WTC11 (cell line): ENCODE measurements at regions not wholly inside any gene's neighbourhood (a gene's known extent, or its start where the extent isn't known, plus 50 kb on each side); places are given as distances from the start of the nearest gene placed in this dataset.

ENCODE experiments used
- ATAC-seq: fragments of 200-7000 bp; cut with Tn5 transposase; 2 replicates; pipeline ENCODE4 v1.10.0; 2021; ENCODE audit warnings: mild to moderate bottlenecking, moderate library complexity
- CTCF ChIA-PET: fragments of 300-600 bp; sonication (Branson Sonifier 250); formaldehyde crosslinking; loops from one replicate; lab custom pipeline; 2021; ENCODE audit warnings: antibody characterized with exemption; lab: Charles Lee
- POLR2A ChIA-PET: fragments of 350-600 bp; sonication (Branson Sonifier 250); formaldehyde crosslinking; loops from one replicate; lab custom pipeline; 2021; ENCODE audit warnings: antibody characterized with exemption; lab: Charles Lee
- DNase-seq: peaks from one replicate; pipeline ENCODE4 v3.0.0; 2021; ENCODE audit warnings: low spot score
- H3K27ac Mint-ChIP-seq: 2 replicates; pipeline ENCODE4 v1.8.0; 2021; ENCODE audit warnings: mixed read lengths
- H3K27me3 Mint-ChIP-seq: 2 replicates; pipeline ENCODE4 v1.8.0; 2021; ENCODE audit warnings: low read depth, mild to moderate bottlenecking, moderate library complexity, mixed read lengths
- H3K36me3 Mint-ChIP-seq: 2 replicates; pipeline ENCODE4 v1.8.0; 2021; ENCODE audit warnings: mixed read lengths
- H3K4me1 Mint-ChIP-seq: 2 replicates; pipeline ENCODE4 v1.8.0; 2022; ENCODE audit warnings: mixed read lengths
- H3K4me3 Mint-ChIP-seq: 2 replicates; pipeline ENCODE4 v1.8.0; 2021; ENCODE audit warnings: mild to moderate bottlenecking, moderate library complexity, mixed read lengths
- H3K9me3 Mint-ChIP-seq: 2 replicates; pipeline ENCODE4 v1.8.0; 2021; ENCODE audit warnings: mixed read lengths
- AFF4 ChIP-seq: sonication (generic); formaldehyde crosslinking; IDR thresholded peaks from 2 replicates; pipeline ENCODE4 v1.8.1; 2023; ENCODE audit warnings: mild to moderate bottlenecking, missing genetic modification reagents, borderline replicate concordance
- CBFB ChIP-seq: sonication (generic); formaldehyde crosslinking; IDR thresholded peaks from 2 replicates; pipeline ENCODE4 v1.8.1; 2022; ENCODE audit warnings: mild to moderate bottlenecking, low read depth, missing genetic modification reagents
- E2F4 ChIP-seq: sonication (generic); formaldehyde crosslinking; IDR thresholded peaks from 2 replicates; pipeline ENCODE4 v1.8.1; 2022; ENCODE audit warnings: low read depth, mild to moderate bottlenecking, moderate library complexity, missing genetic modification reagents, borderline replicate concordance
- FOXJ3 ChIP-seq: sonication (generic); formaldehyde crosslinking; IDR thresholded peaks from 2 replicates; pipeline ENCODE4 v1.9.0; 2021; ENCODE audit warnings: missing genetic modification reagents, mild to moderate bottlenecking, borderline replicate concordance
- HMGA2 ChIP-seq: fragments of 250-450 bp; sonication (Bioruptor Pico); IDR thresholded peaks from 2 replicates; pipeline ENCODE4 v1.4.0; 2021; ENCODE audit warnings: mild to moderate bottlenecking, moderate library complexity
- HMGXB4 ChIP-seq: sonication (generic); formaldehyde crosslinking; IDR thresholded peaks from 2 replicates; pipeline ENCODE4 v1.8.1; 2023; ENCODE audit warnings: mild to moderate bottlenecking, moderate library complexity, missing genetic modification reagents
- JUN ChIP-seq: sonication (generic); formaldehyde crosslinking; IDR thresholded peaks from 2 replicates; pipeline ENCODE4 v1.8.0; 2023; ENCODE audit warnings: mild to moderate bottlenecking, missing genetic modification reagents
- PRRX2 ChIP-seq: fragments of 250-450 bp; sonication (Bioruptor Pico); IDR thresholded peaks from 2 replicates; pipeline ENCODE4 v1.8.0; 2021; ENCODE audit warnings: mild to moderate bottlenecking
- SMAD3 ChIP-seq: sonication (generic); formaldehyde crosslinking; IDR thresholded peaks from 2 replicates; pipeline ENCODE4 v1.8.0; 2022; ENCODE audit warnings: missing genetic modification reagents, mild to moderate bottlenecking, borderline replicate concordance
- SOX15 ChIP-seq: fragments of 250-450 bp; sonication (Bioruptor Pico); IDR thresholded peaks from 2 replicates; pipeline ENCODE4 v1.9.0; 2021; ENCODE audit warnings: mild to moderate bottlenecking
- TP53 ChIP-seq: sonication (generic); formaldehyde crosslinking; IDR thresholded peaks from 2 replicates; pipeline ENCODE4 v1.8.1; 2023; ENCODE audit warnings: mild to moderate bottlenecking, missing genetic modification reagents
- ZNF317 ChIP-seq: sonication (generic); formaldehyde crosslinking; IDR thresholded peaks from 2 replicates; pipeline ENCODE4 v1.8.1; 2023; ENCODE audit warnings: low read depth, mild to moderate bottlenecking, moderate library complexity, missing genetic modification reagents, borderline replicate concordance
- TF ChIP-seq, protein P1 (sequence below): fragments of 250-450 bp; sonication (Bioruptor Pico); conservative IDR thresholded peaks from 2 replicates; pipeline ENCODE4 v1.9.0; 2021; ENCODE audit warnings: mild to moderate bottlenecking
- TF ChIP-seq, protein P2 (sequence below): sonication (generic); formaldehyde crosslinking; IDR thresholded peaks from 2 replicates; pipeline ENCODE4 v1.8.1; 2023; ENCODE audit warnings: mild to moderate bottlenecking, missing genetic modification reagents
- TF ChIP-seq, protein P3 (sequence below): fragments of 250-450 bp; sonication (Bioruptor Pico); IDR thresholded peaks from 2 replicates; pipeline ENCODE4 v1.8.0; 2021; ENCODE audit warnings: mild to moderate bottlenecking

GRCh38 chr11:33645686-33646085 is 54.9 kb downstream of the C11orf91 start (continued):
- no peak for TF ChIP-seq AFF4 (CRISPR knock-in tag)
- no peak for TF ChIP-seq SOX15 (CRISPR knock-in tag)
- no peak for TF ChIP-seq ZNF317 (CRISPR knock-in tag)

DNA sequence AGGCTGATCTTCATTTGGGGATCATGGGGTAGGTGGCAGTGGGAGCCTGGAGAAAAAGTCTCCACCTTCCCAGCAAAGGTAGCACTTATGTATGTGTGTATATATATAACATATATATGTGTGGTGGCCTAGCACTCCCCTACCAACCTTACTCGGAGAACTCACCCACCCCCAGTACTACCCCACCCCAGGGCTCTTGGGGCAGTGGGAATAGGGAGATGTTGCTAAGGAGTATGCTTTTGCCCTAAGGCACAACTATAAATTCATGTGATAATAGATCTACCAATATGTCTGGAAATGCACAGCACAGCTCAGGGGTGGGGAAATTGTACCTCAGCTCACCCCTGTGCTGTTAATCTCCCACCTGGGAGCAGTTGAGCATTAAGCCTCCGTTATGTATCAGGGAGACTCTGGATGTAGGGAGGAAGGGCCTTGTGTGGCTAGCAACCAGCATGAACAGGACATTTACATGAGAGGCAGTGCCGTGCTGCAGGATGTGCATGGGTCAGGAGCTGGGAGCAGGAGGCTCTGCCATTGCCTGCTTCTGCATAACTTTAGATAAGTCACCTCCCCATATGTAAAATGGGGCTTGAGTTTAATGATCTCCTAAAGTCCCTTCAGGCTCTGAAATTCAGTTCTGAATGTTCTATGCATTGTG is 57.3 kb downstream of the C11orf91 start:
- TF ChIP-seq, protein P1, sequence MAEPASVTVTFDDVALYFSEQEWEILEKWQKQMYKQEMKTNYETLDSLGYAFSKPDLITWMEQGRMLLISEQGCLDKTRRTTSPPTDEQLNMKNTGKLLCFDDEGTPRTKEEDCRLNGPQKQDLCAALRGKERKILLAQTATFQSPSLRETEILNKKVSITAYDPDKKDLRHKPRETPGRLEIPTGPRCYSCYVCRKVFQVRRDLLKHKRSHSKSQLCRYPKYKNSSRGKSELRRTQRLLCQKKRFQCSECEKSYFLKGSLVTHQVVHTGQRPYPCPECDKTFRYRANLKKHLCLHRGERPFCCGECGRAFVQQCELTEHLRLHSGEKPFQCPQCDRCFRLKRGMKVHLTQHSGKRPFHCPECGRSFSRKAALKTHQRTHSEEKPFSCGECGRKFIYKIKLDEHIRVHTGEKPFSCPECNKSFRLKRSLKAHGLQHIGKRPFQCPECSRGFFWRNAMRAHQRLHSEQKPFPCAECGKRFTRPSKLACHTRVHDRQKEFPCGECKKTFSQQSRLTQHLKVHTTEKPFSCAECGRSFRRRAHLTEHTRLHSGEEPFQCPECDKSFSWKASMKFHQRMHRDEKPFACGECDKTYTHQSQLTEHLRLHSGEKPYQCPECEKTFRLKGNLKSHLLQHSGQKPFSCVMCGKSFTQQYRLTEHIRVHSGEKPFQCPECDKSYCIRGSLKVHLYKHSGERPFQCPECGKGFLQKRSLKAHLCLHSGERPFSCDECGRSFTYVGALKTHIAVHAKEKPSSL (CRISPR knock-in tag), result no peak
- TF ChIP-seq, protein P2, sequence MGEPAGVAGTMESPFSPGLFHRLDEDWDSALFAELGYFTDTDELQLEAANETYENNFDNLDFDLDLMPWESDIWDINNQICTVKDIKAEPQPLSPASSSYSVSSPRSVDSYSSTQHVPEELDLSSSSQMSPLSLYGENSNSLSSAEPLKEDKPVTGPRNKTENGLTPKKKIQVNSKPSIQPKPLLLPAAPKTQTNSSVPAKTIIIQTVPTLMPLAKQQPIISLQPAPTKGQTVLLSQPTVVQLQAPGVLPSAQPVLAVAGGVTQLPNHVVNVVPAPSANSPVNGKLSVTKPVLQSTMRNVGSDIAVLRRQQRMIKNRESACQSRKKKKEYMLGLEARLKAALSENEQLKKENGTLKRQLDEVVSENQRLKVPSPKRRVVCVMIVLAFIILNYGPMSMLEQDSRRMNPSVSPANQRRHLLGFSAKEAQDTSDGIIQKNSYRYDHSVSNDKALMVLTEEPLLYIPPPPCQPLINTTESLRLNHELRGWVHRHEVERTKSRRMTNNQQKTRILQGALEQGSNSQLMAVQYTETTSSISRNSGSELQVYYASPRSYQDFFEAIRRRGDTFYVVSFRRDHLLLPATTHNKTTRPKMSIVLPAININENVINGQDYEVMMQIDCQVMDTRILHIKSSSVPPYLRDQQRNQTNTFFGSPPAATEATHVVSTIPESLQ, result no peak
- ChIA-PET POLR2A (no interaction called here), CTCF (no interaction called here)
- Mint-ChIP-seq H3K36me3 (peaks cover 2% of the 10 kb centered on the region; the same call in 1 of the 2 replicates), H3K4me3 (no peak overlapping the region), H3K9me3 (peaks cover 14% of the 10 kb centered on the region), H3K27ac (no peak overlapping the region), H3K27me3 (no peaks in the 10 kb centered on the region; the same call in 1 of the 2 replicates), H3K4me1 (peaks cover 5% of the 10 kb centered on the region)
- ATAC-seq (0 out of 2 replicates have a peak, but pooled peaks have one; percentile 43), DNase-seq (no peak)

DNA sequence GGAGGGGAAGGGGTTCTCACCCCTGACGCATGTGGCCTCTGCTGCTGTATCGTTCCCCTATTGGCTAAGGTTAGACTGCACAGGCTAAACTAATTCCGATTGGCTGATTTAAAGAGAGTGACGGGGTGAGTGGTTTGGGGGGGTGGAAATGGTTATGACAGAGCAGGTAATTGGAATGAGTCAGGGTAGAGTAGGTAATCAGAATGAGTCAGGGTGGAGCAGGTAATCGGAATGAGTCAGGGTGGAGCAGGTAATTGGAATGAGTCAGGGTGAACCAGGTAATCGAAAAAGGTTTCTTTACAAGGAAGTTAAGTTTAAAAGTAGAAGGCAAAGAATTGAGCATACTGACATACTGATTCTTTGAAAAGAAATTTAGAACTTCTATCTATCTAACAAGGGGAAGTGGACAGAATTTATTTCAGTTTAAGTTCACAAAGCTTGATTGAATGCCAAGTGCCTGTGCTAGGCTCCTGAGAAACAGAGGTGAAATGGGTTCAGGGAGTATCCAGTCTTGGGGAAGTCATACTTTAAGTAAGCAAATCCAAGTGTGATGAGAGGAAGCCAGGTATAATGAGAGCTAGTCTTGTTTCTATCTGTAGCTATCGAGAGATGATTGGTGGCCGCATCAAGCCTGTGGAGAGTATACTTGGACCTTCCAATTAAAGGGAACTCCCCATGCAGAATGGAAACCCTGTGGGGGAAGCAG is 58.0 kb downstream of the C11orf91 start:
- Mint-ChIP-seq H3K4me3 (no peak overlapping the region), H3K36me3 (peaks cover 2% of the 10 kb centered on the region; the same call in 1 of the 2 replicates), H3K9me3 (peaks cover 19% of the 10 kb centered on the region), H3K4me1 (peaks cover 5% of the 10 kb centered on the region), H3K27ac (no peak overlapping the region), H3K27me3 (no peaks in the 10 kb centered on the region; the same call in 1 of the 2 replicates)
- POLR2A ChIA-PET, result no interaction called here
- ATAC-seq (no peak), DNase-seq (no peak)
- CTCF ChIA-PET, result no interaction called here
- TF ChIP-seq FOXJ3 (CRISPR knock-in tag) (no peak), SMAD3 (CRISPR knock-in tag) (no peak), TP53 (CRISPR knock-in tag) (no peak), HMGXB4 (CRISPR knock-in tag) (no peak), PRRX2 (CRISPR knock-in tag) (no peak), E2F4 (CRISPR knock-in tag) (no peak), HMGA2 (no peak), CBFB (no peak), JUN (CRISPR knock-in tag) (no peak)
- TF ChIP-seq, protein P3, sequence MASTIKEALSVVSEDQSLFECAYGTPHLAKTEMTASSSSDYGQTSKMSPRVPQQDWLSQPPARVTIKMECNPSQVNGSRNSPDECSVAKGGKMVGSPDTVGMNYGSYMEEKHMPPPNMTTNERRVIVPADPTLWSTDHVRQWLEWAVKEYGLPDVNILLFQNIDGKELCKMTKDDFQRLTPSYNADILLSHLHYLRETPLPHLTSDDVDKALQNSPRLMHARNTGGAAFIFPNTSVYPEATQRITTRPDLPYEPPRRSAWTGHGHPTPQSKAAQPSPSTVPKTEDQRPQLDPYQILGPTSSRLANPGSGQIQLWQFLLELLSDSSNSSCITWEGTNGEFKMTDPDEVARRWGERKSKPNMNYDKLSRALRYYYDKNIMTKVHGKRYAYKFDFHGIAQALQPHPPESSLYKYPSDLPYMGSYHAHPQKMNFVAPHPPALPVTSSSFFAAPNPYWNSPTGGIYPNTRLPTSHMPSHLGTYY (CRISPR knock-in tag), result no peak
- TF ChIP-seq, protein P2, result no peak
